ENCODE measurements at regions not wholly inside any gene's neighbourhood (a gene's known extent, or its start where the extent isn't known, plus 50 kb on each side); places are given as distances from the start of the nearest gene placed in this dataset.

DNA sequence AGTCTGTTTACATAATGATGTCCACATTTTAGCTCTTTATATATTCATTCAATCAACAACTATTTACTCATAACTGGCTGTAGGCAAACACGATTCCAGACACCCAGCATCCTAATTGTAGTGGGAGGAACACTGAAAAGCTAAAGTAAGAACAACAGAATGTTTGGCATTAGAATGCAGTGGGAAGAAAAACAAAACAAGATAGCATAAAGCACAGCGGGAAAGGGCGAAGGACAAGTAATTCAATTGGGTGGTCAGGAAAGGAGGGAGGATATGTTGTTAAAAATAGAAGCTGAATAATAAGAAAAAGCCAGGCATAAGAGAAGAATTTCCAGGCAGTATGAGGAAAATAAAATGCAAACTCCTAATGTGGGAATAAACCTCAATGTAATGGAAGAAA lies 189.5 kb upstream of the FAT4 start:
- TF ChIP-seq, protein P1, sequence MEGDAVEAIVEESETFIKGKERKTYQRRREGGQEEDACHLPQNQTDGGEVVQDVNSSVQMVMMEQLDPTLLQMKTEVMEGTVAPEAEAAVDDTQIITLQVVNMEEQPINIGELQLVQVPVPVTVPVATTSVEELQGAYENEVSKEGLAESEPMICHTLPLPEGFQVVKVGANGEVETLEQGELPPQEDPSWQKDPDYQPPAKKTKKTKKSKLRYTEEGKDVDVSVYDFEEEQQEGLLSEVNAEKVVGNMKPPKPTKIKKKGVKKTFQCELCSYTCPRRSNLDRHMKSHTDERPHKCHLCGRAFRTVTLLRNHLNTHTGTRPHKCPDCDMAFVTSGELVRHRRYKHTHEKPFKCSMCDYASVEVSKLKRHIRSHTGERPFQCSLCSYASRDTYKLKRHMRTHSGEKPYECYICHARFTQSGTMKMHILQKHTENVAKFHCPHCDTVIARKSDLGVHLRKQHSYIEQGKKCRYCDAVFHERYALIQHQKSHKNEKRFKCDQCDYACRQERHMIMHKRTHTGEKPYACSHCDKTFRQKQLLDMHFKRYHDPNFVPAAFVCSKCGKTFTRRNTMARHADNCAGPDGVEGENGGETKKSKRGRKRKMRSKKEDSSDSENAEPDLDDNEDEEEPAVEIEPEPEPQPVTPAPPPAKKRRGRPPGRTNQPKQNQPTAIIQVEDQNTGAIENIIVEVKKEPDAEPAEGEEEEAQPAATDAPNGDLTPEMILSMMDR (conservative IDR thresholded peaks at IDR 0.05; ENCODE audit: low read depth, low read length) = no peak
- no peak for TF ChIP-seq EZH2 (IDR thresholded peaks at IDR 0.05; ENCODE audit: borderline replicate concordance, low read depth, low read length, poor library complexity, severe bottlenecking)

Measured in A673 (cell line).